Nephron progenitor cell (in vitro differentiated cells): ENCODE measurements at regions not wholly inside any gene's neighbourhood (a gene's known extent, or its start where the extent isn't known, plus 50 kb on each side); places are given as distances from the start of the nearest gene placed in this dataset.
"Not testable (repeated sequence)": the region's sequence is repeated elsewhere in the genome, so short reads cannot be mapped to it uniquely, and the experiment has no call there.

Experiments used
- DNase-seq: peaks from one replicate; pipeline ENCODE4 v3.0.0; 2021
- H3K27ac Mint-ChIP-seq: 2 replicates; pipeline ENCODE4 v1.8.0; 2021; ENCODE audit warnings: mild to moderate bottlenecking, moderate library complexity, mixed read lengths
- H3K27me3 Mint-ChIP-seq: 2 replicates; pipeline ENCODE4 v1.8.0; 2021; ENCODE audit warnings: mild to moderate bottlenecking, low read depth, mixed read lengths; ENCODE audit not compliant: poor library complexity
- H3K36me3 Mint-ChIP-seq: 2 replicates; pipeline ENCODE4 v1.8.0; 2021; ENCODE audit warnings: low read depth, mixed read lengths
- H3K4me1 Mint-ChIP-seq: 2 replicates; pipeline ENCODE4 v1.8.0; 2021; ENCODE audit warnings: mixed read lengths
- H3K4me3 Mint-ChIP-seq: 2 replicates; pipeline ENCODE4 v1.8.0; 2021; ENCODE audit warnings: mild to moderate bottlenecking, moderate library complexity, mixed read lengths
- H3K9me3 Mint-ChIP-seq: 2 replicates; pipeline ENCODE4 v1.8.0; 2021; ENCODE audit warnings: mild to moderate bottlenecking, moderate library complexity, mixed read lengths
- TF ChIP-seq, protein P1 (sequence below): fragments of 200-600 bp; sonication (generic); IDR thresholded peaks from 2 replicates; pipeline ENCODE4 v1.5.0; 2021; ENCODE audit warnings: antibody characterized with exemption

DNA sequence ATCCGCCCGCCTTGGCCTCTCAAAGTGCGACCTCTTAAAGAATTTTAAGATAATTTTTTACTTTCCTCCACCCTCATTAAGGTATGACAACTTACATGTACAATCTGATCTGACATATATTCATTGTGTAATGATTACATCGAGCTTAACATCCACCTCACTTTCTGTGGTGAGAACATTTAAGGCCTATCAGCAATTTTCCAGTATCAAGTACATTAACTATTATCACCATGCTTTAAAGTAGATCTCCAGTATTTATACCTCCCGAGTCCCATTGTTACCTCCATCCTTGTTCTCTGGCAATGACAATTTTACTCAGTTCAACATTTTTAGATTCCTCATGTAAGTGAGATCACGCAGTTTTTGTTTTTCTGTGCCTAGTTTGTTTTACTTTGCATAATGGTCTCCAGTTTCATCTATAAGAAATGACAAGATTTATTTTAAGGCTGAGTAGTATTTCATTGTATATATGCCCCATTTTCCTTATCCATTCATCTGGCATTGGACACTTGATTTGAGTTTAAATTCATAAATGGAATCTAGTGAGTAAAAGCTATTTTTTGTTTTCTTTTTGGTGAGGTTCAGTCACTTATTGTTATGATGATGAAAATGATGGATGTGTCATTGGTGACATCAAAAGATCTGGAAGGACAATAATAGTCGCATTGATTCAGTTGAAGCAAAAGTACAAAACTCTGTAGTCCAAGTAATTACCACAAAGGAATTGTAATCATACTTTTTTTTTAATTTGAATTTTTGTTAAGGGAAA lies 87.0 kb downstream of the OR2B2 start:
- H3K4me3 Mint-ChIP-seq, result peak overlapping the region; percentile 92

DNA sequence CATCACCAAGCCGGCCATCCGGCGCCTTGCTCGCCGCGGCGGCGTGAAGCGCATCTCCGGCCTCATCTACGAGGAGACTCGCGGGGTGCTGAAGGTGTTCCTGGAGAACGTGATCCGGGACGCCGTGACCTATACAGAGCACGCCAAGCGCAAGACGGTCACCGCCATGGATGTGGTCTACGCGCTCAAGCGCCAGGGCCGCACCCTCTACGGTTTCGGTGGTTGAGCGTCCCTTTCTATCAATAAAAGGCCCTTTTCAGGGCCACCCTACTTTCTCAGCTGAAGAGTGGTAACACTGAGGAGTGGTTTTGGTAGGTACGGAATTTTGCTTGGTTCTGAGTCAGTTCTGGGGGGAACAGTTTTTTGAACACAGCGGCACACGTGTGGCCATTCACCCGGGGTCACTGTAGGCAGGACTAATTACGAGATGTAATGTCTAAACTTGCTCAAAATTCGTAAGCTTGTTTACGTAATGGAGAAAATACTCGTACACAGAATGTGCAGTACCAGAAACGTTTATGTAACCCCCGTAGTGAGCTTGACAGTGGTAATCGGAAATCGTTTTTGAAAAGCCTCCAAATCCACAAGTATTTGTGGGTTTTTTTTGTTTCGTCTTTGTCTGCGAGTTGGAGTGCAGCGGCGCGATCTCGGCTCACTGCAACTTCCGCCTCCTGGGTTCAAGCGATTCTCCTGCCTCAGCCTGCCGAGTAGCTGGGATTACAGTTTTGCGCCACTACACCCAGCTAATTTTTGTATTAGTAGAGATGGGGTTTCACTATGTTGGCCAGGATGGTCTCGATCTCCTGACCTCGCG lies 87.8 kb downstream of the OR2B2 start:
- Mint-ChIP-seq H3K9me3 (peaks cover 19% of the 10 kb centered on the region), H3K36me3 (peaks cover 22% of the 10 kb centered on the region), H3K4me1 (peaks cover 52% of the 10 kb centered on the region), H3K4me3 (peak overlapping the region; percentile 92), H3K27ac (peak overlapping the region; percentile 99)
- not testable (repeated sequence) for DNase-seq, H3K27me3 Mint-ChIP-seq

More for the DNA sequence above, 87.0 kb downstream of the OR2B2 start:
- peaks cover 25% of the 10 kb centered on the region for H3K36me3 Mint-ChIP-seq
- H3K27ac Mint-ChIP-seq, result peak overlapping the region; percentile 99
- peaks cover 23% of the 10 kb centered on the region for H3K9me3 Mint-ChIP-seq
- TF ChIP-seq, protein P1, sequence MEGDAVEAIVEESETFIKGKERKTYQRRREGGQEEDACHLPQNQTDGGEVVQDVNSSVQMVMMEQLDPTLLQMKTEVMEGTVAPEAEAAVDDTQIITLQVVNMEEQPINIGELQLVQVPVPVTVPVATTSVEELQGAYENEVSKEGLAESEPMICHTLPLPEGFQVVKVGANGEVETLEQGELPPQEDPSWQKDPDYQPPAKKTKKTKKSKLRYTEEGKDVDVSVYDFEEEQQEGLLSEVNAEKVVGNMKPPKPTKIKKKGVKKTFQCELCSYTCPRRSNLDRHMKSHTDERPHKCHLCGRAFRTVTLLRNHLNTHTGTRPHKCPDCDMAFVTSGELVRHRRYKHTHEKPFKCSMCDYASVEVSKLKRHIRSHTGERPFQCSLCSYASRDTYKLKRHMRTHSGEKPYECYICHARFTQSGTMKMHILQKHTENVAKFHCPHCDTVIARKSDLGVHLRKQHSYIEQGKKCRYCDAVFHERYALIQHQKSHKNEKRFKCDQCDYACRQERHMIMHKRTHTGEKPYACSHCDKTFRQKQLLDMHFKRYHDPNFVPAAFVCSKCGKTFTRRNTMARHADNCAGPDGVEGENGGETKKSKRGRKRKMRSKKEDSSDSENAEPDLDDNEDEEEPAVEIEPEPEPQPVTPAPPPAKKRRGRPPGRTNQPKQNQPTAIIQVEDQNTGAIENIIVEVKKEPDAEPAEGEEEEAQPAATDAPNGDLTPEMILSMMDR, result no peak
- H3K27me3 Mint-ChIP-seq, result no peaks in the 10 kb centered on the region
- no peak for DNase-seq
- peaks cover 53% of the 10 kb centered on the region for H3K4me1 Mint-ChIP-seq

DNA sequence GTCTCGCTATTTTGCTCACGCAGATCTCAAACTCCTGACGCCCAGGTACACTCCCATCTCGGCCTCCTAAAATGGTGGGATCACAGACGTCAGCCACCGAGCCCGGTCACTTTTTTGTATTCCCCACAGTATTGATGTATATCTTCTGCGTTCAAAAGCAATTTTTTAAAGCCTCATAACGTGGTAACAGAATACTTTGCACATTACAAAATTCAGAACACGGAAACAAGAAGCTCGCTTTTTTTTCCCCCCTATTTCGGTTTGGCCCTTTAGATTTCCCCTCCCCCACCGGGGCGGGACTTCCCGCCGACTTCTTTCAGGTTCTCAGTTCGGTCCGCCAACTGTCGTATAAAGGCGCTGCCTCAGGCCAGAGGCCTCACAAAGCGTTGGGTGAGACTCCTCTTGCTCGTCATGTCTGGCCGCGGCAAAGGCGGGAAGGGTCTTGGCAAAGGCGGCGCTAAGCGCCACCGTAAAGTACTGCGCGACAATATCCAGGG lies 88.4 kb downstream of the OR2B2 start:
- DNase-seq, result peak; percentile 51

DNA sequence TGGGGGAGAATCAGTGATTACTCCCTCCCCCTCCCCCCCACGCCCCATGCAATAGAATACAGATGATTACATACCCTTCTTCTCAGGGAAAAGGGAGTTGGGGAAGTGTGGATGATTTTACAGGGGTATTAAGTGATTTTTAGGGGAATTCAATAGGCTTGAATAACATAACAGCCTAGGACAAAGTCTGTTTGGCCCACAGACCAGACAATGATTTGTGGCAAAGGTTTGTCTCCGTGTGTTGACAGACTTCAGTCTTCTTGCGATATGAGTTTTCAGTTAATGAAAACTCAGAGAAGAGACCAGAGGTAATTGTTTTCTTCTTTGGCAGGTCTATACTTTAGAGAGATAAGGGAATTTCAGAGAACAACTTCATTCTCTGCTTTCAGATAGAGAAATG lies 95.3 kb downstream of the OR2B2 start:
- Mint-ChIP-seq H3K9me3 (peaks cover 4% of the 10 kb centered on the region), H3K27ac (peak overlapping the region; percentile 70), H3K4me1 (peaks cover 62% of the 10 kb centered on the region), H3K27me3 (peaks cover 4% of the 10 kb centered on the region), H3K36me3 (no peaks in the 10 kb centered on the region), H3K4me3 (peak overlapping the region; percentile 11)
- no peak for DNase-seq
- TF ChIP-seq, protein P1, result no peak

More for the DNA sequence above, 88.4 kb downstream of the OR2B2 start:
- Mint-ChIP-seq H3K4me3 (peak overlapping the region; percentile 92), H3K4me1 (peaks cover 50% of the 10 kb centered on the region), H3K36me3 (peaks cover 15% of the 10 kb centered on the region), H3K27ac (peak overlapping the region; percentile 99), H3K9me3 (peaks cover 13% of the 10 kb centered on the region)
- not testable (repeated sequence) for H3K27me3 Mint-ChIP-seq

DNA sequence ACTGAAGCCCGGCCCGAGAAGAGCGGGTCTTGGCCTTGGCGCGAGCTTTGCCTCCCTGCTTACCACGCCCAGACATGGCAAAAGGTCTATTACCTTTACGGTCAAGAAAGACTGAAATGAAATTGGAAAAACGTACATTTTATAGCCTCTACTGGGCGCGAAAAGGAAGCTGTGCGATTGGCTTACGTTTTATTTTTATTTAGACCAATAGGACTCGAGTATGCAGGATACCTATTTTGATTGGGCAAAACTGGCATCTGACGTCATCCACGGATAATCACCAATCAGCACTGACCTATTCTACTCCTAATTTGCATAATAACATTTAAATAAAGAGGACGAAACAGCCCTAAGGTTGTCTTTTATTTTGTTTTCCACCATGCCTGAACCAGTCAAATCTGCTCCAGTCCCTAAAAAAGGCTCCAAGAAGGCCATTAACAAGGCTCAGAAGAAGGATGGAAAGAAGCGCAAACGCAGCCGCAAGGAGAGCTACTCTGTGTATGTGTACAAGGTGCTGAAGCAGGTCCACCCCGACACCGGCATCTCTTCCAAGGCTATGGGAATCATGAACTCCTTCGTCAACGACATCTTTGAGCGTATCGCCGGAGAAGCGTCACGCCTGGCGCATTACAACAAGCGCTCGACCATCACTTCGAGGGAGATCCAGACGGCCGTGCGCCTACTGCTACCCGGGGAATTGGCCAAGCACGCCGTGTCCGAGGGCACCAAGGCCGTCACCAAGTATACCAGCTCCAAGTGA lies 97.4 kb downstream of the OR2B2 start:
- Mint-ChIP-seq H3K36me3 (no peaks in the 10 kb centered on the region), H3K9me3 (peaks cover 4% of the 10 kb centered on the region), H3K4me3 (peak overlapping the region; percentile 92), H3K27me3 (peaks cover 8% of the 10 kb centered on the region), H3K27ac (peak overlapping the region; percentile 99), H3K4me1 (peaks cover 68% of the 10 kb centered on the region)
- TF ChIP-seq, protein P1, result no peak
- peak; percentile 66 for DNase-seq

DNA sequence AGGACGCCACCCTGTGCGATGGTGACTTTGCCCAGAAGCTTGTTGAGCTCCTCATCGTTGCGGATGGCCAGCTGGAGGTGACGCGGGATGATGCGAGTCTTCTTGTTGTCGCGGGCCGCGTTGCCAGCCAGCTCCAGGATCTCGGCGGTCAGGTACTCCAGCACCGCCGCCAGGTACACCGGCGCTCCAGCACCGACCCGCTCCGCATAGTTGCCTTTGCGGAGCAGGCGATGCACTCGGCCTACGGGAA lies 97.9 kb downstream of the OR2B2 start:
- peaks cover 69% of the 10 kb centered on the region for H3K4me1 Mint-ChIP-seq
- H3K36me3 Mint-ChIP-seq, H3K27me3 Mint-ChIP-seq, H3K9me3 Mint-ChIP-seq, DNase-seq: not testable (repeated sequence)
- H3K4me3 Mint-ChIP-seq, result peak overlapping the region; percentile 92
- H3K27ac Mint-ChIP-seq, result peak overlapping the region; percentile 99
